GM10248 (cell line): ENCODE measurements at regions not wholly inside any gene's neighbourhood (a gene's known extent, or its start where the extent isn't known, plus 50 kb on each side); places are given as distances from the start of the nearest gene placed in this dataset.
"Not testable (repeated sequence)": the region's sequence is repeated elsewhere in the genome, so short reads cannot be mapped to it uniquely, and the experiment has no call there.

Experiments used
- CTCF ChIA-PET: fragments of 300-600 bp; sonication (Branson Sonifier 250); formaldehyde crosslinking; extraction: SDS; loops from one replicate; lab custom pipeline; 2021; ENCODE audit warnings: antibody characterized with exemption; lab: Yijun Ruan, JAX
- POLR2A ChIA-PET: fragments of 350-650 bp; sonication (Branson Sonifier 250); formaldehyde crosslinking; extraction: SDS; loops from one replicate; lab custom pipeline; 2020; ENCODE audit warnings: antibody characterized with exemption; lab: Yijun Ruan, JAX
- DNase-seq: peaks from one replicate; pipeline ENCODE4 v3.0.0; 2012; ENCODE audit errors: extremely low spot score
- CTCF ChIP-seq: IDR thresholded peaks from 2 replicates; pipeline ENCODE4 v1.5.1; 2012; ENCODE audit warnings: mild to moderate bottlenecking, low read depth; ENCODE audit errors: extremely low read depth, missing control alignments, control extremely low read depth

- ChIA-PET POLR2A (no interaction called here), CTCF (interaction anchor here (1.6 kb wide), 1 partner anchor 31 kb away, joined by 3 read pairs; no protein-coding TSS in a partner anchor)
- TF ChIP-seq CTCF = no peak
- no peak for DNase-seq
Observed at GRCh38 chr2:31765078-31765945, 184.6 kb upstream of the SRD5A2 start.

GRCh38 chr2:31764169-31764568, 183.4 kb upstream of the SRD5A2 start:
- ChIA-PET CTCF (no interaction called here), POLR2A (no interaction called here)
- no peak for DNase-seq
- TF ChIP-seq CTCF = no peak

GRCh38 chr2:31762085-31762484, 181.3 kb upstream of the SRD5A2 start:
- CTCF ChIA-PET = no interaction called here
- POLR2A ChIA-PET = no interaction called here
- DNase-seq = no peak
- no peak for TF ChIP-seq CTCF

GRCh38 chr2:31757351-31757750, 176.6 kb upstream of the SRD5A2 start:
- POLR2A ChIA-PET, CTCF ChIA-PET, DNase-seq: not testable (repeated sequence)

GRCh38 chr2:31748746-31749145, 168.0 kb upstream of the SRD5A2 start:
- CTCF ChIA-PET, POLR2A ChIA-PET, DNase-seq: not testable (repeated sequence)

- TF ChIP-seq CTCF = no peak
- no peak for DNase-seq
- POLR2A ChIA-PET = no interaction called here
- CTCF ChIA-PET = no interaction called here
Observed at GRCh38 chr2:31748041-31748440, 167.3 kb upstream of the SRD5A2 start.

- TF ChIP-seq CTCF = no peak
- DNase-seq = no peak
- ChIA-PET CTCF (no interaction called here), POLR2A (no interaction called here)
Observed at GRCh38 chr2:31739161-31739560, 158.4 kb upstream of the SRD5A2 start.
